ENCODE measurements at regions not wholly inside any gene's neighbourhood (a gene's known extent, or its start where the extent isn't known, plus 50 kb on each side); places are given as distances from the start of the nearest gene placed in this dataset.

GRCh38 chr2:23008440-23008839 is 376.5 kb upstream of the KLHL29 start:
- DNase-seq (ENCODE audit: low spot score) = no peak
- intact Hi-C loops (cut with DNase I) = no loop called here

- no peak for DNase-seq (ENCODE audit: low spot score)
- intact Hi-C loops (cut with DNase I) = no loop called here
These were observed 376.0 kb upstream of the KLHL29 start for GRCh38 chr2:23008951-23009350.

GRCh38 chr2:23009545-23010149 is 375.3 kb upstream of the KLHL29 start:
- DNase-seq (ENCODE audit: low spot score) = no peak
- intact Hi-C loops (cut with DNase I) = loop anchor here in 1 of 2 donors (5.0 kb wide), 1 partner anchor 1872 kb away; no protein-coding TSS in a partner anchor

- intact Hi-C loops (cut with DNase I) = loop anchor here in 1 of 2 donors (5.0 kb wide), 1 partner anchor 1875 kb away; no protein-coding TSS in a partner anchor
- no peak for DNase-seq (ENCODE audit: low spot score)
These were observed 372.5 kb upstream of the KLHL29 start for GRCh38 chr2:23012499-23012898.

- intact Hi-C loops (cut with DNase I) = no loop called here
- DNase-seq (ENCODE audit: low spot score) = no peak
These were observed 369.3 kb upstream of the KLHL29 start for GRCh38 chr2:23015651-23016200.

GRCh38 chr2:23019476-23019875 is 365.5 kb upstream of the KLHL29 start:
- intact Hi-C loops (cut with DNase I) = no loop called here
- no peak for DNase-seq (ENCODE audit: low spot score)

- DNase-seq (ENCODE audit: low spot score) = no peak
- intact Hi-C loops (cut with DNase I) = no loop called here
These were observed 364.3 kb upstream of the KLHL29 start for GRCh38 chr2:23020659-23021058.

GRCh38 chr2:23021311-23022120 is 363.5 kb upstream of the KLHL29 start:
- no peak for DNase-seq (ENCODE audit: low spot score)
- intact Hi-C loops (cut with DNase I) = no loop called here

- intact Hi-C loops (cut with DNase I) = no loop called here
- no peak for DNase-seq (ENCODE audit: low spot score)
These were observed 361.3 kb upstream of the KLHL29 start for GRCh38 chr2:23023722-23024121.

- intact Hi-C loops (cut with DNase I) = no loop called here
- no peak for DNase-seq (ENCODE audit: low spot score)
These were observed 358.3 kb upstream of the KLHL29 start for GRCh38 chr2:23026671-23027070.

- DNase-seq (ENCODE audit: low spot score) = no peak
- intact Hi-C loops (cut with DNase I) = no loop called here
These were observed 357.6 kb upstream of the KLHL29 start for GRCh38 chr2:23027396-23027795.

- DNase-seq (ENCODE audit: low spot score) = no peak
These were observed 356.9 kb upstream of the KLHL29 start for GRCh38 chr2:23028106-23028505.

GRCh38 chr2:23029111-23029510 is 355.9 kb upstream of the KLHL29 start:
- intact Hi-C loops (cut with DNase I) = no loop called here
- no peak for DNase-seq (ENCODE audit: low spot score)

More at GRCh38 chr2:23028106-23028505, 356.9 kb upstream of the KLHL29 start:
- intact Hi-C loops (cut with DNase I) = no loop called here

- intact Hi-C loops (cut with DNase I) = no loop called here
- DNase-seq (ENCODE audit: low spot score) = no peak
These were observed 355.0 kb upstream of the KLHL29 start for GRCh38 chr2:23029951-23030350.

- DNase-seq (ENCODE audit: low spot score) = no peak
- intact Hi-C loops (cut with DNase I) = no loop called here
These were observed 350.0 kb upstream of the KLHL29 start for GRCh38 chr2:23034996-23035395.

- no peak for DNase-seq (ENCODE audit: low spot score)
- intact Hi-C loops (cut with DNase I) = no loop called here
These were observed 348.4 kb upstream of the KLHL29 start for GRCh38 chr2:23036629-23037028.

- no peak for DNase-seq (ENCODE audit: low spot score)
- intact Hi-C loops (cut with DNase I) = no loop called here
These were observed 347.4 kb upstream of the KLHL29 start for GRCh38 chr2:23037596-23037995.

- intact Hi-C loops (cut with DNase I) = no loop called here
- DNase-seq (ENCODE audit: low spot score) = no peak
These were observed 343.5 kb upstream of the KLHL29 start for GRCh38 chr2:23041443-23041842.

- peak; percentile 87 for DNase-seq (ENCODE audit: low spot score)
- intact Hi-C loops (cut with DNase I) = no loop called here
These were observed 342.6 kb upstream of the KLHL29 start for GRCh38 chr2:23042216-23042906.

- no peak for DNase-seq (ENCODE audit: low spot score)
- intact Hi-C loops (cut with DNase I) = no loop called here
These were observed 334.6 kb upstream of the KLHL29 start for GRCh38 chr2:23050388-23050787.
